ENCODE measurements at regions not wholly inside any gene's neighbourhood (a gene's known extent, or its start where the extent isn't known, plus 50 kb on each side); places are given as distances from the start of the nearest gene placed in this dataset.
A peak's percentile ranks its signal among the peaks of the same experiment; 100 is the strongest.
"Not testable (repeated sequence)": the region's sequence is repeated elsewhere in the genome, so short reads cannot be mapped to it uniquely, and the experiment has no call there.

DNA sequence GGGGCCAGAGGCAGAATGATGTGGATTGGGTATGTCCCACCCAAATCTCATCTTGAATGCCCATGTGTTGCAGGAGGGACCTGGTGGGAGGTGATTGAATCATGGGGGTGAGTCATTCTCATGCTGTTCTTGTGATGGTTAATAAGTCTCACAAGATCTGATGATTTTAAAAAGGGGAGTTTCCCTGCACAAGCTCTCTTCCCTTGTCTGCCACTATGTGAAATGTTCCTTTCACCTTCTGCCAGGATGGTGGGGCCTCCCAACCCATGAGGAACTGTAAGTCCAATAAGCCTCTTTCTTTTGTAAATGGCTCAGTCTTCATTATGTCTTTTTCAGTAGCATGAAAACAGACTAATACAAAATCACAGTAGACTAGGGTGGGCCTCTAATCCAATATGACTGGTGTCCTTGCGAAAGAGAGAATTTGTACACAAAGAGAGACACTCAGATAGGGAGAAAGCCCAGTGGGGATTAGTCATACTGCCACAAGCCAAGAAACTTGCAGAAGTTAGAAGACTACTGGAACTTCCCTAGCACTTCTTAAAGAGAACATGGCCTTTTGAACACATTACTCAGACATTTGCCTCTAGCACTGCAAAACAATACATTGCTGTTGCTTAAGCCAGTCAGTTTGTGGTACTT is 68.4 kb downstream of the ANXA1 start:
- no peak for DNase-seq (ENCODE audit: low read depth)

DNA sequence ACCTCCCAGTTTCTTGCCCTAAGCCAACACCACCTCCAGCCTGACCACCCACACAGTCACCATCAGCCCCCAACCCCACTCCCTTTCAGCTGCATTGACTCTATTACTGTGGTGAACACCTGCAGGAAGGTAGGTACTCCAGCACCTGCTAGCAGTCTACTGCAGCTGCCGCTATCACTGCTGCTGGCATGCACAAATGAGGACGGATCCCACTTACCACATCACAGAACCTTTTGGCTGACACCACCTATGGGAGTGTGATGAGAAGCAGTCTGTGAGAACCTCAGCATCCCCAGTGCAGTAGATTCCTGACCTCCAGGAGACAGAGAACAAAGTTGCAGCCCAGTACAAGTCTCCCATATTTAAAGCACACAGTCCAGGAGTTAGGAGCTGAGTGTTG is 71.9 kb downstream of the ANXA1 start:
- DNase-seq (ENCODE audit: low read depth), result no peak

DNA sequence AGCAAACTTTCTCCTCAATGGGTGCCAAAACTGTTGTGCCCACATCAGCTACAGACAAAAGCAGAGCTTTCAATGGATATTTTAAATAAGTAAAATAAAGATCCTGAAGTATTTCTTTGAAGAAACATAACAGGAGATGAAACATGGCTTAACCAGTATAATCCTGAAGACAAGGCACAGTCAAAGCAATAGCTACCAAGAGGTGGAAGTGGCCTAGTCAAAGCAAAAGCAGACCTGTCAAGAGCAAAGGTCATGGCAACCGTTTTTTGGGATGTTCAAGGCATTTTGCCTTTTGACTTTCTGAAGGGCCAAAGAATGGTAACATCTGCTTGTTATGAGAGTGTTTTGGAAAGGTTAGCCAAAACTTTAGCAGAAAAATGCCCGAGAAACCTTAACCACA is 77.9 kb downstream of the ANXA1 start:
- no peak for DNase-seq (ENCODE audit: low read depth)

DNA sequence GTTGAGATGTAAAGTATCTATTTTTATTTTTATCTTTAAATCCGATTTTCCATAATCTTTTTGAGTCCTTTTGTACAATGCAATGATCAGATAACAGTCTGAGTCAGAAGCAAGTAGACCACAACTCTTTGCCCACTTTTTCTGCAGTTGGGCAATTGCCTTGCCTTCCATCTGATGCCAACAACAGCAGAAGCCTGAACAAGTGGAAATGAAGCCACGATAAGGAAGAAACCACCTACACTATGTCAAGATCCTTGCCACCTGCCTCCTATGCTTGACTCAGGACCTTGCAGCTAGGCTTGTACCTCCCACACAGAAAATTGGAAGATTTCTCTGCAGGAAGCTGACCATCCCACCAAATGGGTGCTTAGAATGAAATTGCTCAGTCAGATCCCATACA is 78.6 kb downstream of the ANXA1 start:
- no peak for DNase-seq (ENCODE audit: low read depth)

DNA sequence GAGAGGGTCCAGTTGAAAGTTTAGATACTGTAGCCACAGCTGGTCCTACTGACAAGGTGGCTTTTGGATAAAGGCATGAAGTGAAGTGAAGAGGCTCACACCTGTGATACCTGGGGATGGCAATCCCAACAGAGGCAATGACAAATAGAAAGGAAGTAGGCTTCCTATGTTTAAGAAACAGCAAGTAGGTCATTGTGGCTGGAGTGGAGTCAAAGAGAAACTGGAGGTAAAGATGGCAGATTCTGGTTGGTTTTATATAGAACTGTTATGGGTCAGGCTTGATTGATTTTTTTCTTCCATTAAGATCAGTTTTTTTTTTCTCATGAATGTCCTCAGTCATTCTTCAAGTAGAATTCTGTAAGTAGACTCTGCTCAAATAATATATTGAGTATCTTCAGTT is 79.5 kb downstream of the ANXA1 start:
- DNase-seq (ENCODE audit: low read depth), result no peak

DNA sequence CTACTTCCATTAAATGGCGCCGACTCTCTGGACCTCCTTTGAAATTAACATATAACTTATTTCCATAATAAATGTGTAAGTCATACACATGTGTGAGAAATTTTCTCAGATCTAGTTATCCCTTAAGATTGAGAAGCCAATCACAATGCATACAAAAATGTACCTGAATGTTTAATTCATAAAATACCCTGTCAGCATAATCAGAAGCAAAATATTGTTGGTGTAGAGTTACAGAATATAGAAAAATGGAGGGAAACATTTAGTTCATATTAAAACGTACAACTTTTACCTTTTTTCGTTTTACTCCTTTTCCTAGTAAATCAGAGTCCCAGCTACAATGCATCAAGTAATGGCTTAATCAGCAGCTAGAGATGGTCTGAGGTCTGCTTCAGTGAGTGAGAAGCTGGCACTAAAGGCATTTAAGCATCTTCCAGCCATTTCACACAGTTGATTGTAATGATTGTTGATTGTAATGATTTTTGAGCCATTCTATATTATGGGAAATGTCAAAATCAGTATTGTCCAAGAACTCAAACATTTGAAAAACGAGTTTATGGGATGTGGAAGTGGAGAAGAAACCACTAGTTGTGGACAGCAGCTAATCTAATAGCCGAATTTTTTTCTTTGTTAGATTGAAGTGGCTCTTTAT is 81.8 kb downstream of the ANXA1 start:
- DNase-seq (ENCODE audit: low read depth), result no peak

DNA sequence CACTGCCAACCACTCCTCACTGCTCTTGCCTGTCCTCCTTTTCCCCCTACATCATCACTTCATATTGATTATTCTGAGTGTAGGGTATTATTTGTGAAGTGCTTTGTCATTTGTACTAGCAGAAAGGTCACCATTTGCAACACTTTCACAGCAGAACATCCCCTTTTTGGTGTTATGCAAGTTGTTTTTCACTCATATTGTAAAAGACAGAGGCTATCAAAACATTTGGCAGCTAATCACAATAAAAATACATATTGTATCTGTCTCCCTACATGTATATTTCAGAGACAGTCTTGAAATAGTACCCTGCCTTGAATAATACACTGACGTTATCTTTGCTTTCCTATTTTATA is 82.3 kb downstream of the ANXA1 start:
- no peak for DNase-seq (ENCODE audit: low read depth)

DNA sequence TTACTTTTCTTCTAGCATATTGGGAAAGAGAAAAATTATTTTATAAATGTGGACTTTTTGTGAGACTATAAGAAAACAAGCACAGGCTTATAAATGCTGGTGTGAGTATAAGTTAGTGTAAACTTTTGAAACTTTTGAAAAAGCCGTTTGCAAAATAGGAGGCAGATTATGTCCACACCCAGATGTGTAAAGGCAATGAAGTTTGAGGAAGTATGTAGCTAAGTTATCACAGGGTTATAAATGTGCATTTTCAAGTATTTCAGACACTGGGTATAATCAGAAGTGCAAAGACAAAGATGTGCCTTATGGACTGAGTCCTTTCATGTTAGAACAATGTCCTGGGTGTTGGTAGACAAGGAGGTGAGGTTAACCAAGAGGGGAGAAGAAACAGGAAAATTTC is 85.5 kb downstream of the ANXA1 start:
- DNase-seq (ENCODE audit: low read depth), result no peak

DNA sequence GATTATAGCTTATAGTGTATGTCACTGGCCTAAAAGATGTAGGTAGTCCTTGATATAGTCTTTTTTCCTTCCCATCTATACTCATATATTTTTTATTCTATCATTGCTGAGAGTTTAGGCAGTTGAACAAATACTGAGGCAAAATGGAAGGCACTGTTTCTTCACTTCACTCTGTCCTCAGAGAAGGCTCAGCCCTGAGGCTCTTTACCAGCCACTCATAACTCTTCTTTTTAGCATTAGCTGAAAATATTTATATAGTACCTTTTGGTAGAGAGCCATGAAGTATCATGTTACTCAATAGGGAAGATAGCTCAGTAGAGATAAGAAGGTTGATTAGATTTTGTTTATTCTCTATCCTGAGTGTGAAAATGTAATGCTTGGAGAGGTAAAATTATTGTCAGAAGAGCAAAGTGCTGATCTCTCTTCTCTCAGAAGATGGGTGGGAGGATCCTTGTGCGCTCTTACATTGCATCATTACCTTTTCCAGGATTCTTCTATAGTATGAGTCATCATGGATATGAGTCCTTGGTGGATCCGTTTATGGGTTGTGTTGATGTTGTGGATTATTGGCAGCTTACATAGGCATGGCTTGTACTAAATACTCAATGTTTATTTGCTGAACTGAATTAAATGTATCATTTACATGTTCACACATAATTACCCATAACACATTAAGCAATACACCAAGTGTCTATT is 88.1 kb downstream of the ANXA1 start:
- DNase-seq (ENCODE audit: low read depth), result no peak

DNA sequence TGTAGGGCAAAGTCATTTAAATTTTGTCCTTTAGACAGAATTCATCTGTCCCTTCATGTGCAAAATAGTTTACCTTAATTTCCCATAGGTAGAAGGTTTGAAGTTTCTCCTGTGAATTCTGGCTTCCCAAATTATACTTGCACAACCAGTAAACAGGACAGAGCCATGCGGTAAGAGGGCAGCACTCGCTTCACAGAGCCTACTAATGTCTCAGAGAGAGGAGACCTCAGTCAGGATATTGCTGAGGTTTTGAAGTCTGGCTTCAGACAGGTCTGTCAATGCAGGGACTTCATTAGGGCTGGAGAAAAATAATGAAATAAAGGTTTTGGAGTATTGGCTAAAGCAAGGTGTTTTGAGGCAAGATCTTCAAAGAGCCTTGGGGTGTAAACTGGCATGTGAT is 91.4 kb downstream of the ANXA1 start:
- no peak for DNase-seq (ENCODE audit: low read depth)

DNA sequence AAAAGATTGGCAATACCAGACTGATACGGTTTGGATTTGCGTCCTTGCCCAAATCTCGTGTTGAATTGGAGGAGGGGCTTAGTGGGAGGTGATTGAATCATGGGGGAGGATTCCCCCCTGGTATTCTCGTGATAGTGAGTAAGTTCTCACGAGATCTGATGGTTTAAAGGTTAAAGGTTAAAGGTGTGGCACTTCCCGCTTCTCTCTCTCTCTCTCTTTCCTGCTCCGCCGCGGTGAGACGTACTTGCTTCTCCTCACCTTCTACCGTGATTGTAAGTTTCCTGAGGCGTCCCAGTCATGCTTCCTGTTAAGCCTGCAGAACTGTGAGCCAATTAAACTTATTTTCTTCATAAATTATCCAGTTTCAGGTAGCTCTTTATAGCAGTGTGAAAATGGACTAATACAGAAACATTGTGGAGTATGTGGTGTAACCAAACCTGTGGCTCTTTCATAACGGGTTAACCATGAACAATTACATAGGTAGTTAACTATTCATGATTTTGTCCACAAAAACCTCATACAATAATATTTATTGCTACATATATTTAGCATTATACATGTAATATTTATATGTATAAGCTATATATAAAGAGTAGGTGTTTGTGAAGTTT is 107.5 kb downstream of the ANXA1 start:
- no peak for DNase-seq (ENCODE audit: low read depth)

DNA sequence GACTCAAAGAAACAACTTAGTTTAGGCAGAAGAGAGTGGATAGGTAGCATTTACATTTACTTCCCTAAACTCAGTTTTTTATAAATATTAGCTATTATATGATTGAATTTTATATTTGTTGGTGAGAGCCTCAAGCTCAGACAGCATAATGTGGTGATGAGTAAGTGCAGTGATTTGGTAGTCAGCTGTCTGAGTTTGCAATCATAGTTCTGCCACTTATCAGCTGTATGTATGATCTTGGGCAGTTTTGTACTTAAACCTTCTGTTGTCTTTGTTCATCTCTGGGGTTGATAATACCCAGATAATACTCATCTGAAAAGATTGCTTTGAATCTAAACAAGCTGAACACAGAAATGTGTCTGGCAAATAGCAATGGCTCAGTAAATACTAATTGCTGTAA is 108.8 kb downstream of the ANXA1 start:
- DNase-seq (ENCODE audit: low read depth), result no peak

DNA sequence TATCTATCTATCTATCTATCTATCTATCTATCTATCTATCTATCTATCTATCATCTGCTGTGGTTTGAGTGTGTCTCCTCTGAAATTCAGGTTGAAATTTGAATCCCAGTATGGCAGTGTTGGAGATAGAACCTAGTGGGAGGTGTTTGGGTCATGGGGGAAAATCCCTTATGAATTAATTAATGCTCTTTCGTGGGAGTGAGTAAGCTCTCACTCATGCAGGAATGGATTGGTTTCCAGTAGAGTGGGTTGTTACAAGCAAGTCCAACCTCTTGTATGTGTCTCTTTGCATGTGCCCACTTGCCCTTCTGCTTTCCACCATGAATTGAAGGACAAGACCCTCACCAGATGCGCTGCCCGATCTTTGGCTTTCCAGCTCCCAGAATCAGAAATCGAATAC is 113.0 kb downstream of the ANXA1 start:
- no peak for DNase-seq (ENCODE audit: low read depth)

DNA sequence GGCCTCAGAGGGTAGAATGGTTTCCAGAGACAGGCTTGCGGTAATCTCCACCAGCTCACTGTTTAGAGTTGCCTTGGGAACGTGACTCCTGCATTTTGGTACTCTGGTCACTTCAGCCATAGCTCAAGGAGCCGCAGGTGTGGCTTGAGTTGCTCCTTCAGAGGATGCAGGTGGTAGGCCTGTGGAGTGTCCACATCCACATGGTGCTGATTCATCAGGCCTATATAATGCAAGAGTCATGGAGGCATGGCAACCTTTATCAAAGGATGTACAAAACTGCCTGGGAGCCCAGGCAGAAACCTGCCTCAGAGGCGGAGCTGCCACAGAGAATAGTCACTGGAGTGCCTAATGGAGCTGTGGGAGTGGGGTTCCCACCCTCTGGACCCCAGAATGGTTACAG is 114.2 kb downstream of the ANXA1 start:
- no peak for DNase-seq (ENCODE audit: low read depth)

DNA sequence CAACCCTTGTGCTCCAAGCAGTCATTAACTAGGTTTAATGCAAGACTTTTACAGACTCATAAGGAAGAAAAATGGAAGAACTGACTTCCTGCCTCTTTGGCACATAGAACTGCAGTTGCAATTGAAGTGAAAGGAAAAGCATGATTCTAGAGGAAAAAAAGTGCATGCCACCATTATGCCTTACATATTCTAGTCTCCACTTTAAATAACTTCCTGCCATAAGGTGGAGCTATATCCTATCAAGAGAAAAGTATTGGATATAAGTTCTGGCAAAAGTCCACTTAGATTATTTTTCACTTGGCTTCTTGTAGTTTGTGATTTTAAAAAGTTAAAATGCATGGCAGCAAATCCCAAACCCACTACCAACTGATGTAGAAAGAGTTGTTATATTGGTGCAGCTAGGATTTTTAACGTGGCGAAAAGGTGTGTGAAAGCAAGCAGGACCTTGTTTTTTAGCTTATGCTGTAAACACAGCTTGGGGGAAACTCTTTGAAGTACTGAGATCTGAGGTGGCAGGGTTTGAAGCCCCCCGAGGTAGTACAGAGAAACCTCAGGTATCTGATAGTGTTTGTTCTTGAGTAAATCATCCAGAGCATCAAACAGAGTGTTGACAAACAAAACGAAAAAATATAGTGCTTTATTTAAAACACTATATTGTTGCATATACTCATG is 117.9 kb downstream of the ANXA1 start:
- peak; percentile 1 for DNase-seq (ENCODE audit: low read depth)

DNA sequence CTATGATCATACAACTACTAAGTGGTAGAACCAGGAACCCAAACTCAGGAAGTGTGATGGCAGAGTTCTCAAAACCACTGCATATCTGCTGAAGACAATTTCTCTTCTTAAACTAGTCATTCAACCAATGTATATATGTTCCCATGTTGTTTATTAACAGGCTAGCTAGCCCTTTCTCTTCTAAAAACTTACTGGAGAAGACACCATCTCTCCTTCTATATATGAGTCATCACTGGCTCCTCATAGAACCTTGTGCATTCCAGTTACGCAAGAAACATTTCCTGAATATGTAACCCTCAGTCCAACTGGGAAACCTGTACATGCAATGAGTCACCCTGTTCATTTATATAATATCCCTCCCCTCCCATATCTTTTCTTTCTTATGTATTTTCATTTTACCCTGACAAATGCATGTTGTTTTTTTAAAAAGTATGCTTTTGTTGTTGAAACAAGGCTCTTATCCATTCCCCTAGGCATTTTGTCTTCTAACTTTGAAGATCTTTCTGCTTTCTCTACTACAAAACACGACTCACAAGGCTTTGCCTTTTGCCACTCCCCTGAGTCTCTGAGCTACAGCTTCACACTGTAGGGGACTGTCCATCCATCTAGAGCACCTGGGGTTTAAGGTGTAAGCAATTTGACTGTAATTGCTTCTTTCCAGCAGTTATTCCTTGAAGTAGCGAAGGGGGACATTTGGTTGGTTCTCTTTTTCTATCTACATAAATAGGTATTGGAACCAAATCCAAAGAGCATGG is 119.5 kb downstream of the ANXA1 start:
- DNase-seq (ENCODE audit: low read depth), result no peak

DNA sequence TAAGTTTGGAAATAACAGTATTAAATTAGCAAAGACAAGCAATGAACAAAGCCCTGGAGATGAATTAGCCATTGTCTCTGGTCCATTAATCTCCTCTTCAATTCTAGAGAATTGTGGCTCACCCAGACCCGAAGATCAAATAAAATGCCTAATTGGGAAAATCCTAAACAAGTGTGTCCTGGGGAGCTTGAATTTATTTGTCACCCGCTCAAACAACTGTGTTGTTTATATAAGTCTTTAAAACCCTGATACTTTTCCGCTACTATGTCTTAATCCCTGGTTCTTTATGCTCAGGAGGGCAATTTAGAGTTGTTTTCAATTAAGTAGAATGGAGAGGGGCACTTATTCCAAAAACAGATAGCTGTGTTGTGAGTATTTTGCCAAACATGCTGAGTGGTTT is 128.4 kb downstream of the ANXA1 start:
- DNase-seq (ENCODE audit: low read depth), result no peak

DNA sequence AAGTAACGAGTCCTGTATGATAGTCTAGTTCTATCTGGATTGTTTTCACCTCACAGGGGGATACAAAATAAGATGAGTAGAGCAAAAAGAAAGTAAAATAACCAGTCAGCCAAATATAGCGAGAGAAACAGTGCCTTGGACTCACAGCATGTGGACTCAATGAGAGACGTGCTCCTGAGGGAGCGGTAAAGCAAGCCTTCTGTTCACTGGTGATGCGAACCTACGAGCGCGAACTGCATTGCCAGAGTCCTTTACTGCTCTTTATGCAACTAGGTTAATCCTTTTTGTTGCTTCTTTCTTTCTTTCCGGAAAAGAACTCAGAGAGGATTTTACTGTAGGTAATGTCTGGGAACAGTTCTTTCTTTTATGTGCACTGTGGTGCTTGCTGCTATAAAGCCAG is 132.7 kb downstream of the ANXA1 start:
- no peak for DNase-seq (ENCODE audit: low read depth)

DNA sequence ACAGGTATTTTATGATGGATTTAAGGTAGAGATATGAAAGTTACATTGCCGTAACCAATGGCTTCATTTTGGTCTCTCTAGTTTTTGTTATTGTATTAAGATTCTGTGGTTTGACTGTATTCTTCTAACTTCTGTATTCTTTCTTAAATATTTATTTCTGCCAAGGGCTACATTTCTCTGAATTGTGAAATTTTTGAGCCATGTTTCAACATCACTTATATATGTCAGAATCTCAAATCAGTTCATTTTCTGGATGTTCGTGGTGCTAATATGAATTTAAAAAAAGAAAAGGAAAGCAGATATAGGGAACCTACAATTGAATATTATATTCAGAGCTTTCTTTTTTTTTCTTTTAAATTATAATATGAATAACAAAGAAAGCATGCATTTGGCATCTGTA is 142.7 kb downstream of the ANXA1 start:
- DNase-seq (ENCODE audit: low read depth), result no peak

DNA sequence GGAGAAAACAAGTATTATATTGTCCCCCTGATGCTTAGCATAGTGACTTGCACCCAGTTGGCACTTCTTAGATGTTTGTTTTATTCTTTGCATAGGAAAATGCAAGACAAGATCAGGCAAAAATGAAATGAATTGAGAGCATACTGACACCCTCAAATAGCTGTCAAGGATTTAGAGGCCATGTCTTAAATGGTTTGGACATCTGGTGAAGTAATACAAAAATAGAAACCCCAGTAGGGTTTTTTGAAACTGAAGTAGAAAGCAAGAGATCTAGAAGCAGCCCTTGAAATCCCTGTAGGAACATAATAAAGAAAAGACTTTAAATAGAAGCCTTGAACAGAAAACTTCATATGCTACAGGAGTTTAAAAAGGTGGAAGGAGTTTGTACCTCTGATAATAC is 174.3 kb downstream of the ANXA1 start:
- no peak for DNase-seq (ENCODE audit: low read depth)

DNA sequence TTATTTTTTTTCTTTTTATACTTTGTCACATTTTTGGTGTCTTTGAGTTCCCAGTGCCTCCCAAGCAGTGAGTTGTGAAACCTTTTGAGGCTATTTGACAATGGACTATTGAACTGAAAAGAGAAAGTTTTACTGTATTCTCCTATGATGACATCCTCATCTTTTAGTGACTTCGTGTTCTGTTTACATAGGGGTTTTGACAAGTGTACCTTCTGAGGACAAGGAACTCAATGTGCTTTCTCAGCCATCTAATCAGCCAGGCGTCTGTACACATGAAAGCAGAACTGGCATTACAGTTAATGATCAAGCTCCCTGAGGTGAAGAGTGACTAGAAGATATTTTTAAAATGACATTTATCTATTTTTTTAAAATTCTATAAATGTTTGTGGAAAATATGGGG is 175.5 kb downstream of the ANXA1 start:
- no peak for DNase-seq (ENCODE audit: low read depth)

DNA sequence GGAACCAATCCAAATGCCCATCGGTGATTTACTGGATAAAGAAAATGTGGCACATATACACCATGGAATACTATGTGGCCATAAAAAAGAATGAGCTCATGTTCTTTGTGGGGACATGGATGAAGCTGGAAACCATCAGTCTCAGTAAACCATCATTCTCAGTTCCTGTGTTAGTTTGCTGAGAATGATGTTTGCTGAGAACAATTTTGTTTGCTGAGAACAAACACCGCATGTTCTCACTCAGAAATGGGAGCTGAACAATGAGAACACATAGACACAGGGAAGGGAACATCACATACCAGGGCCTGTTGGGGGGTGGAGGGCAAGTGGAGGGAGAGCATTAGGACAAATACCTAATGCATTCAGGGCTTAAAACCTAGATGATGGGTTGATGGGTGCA is 185.5 kb downstream of the ANXA1 start:
- DNase-seq (ENCODE audit: low read depth), result not testable (repeated sequence)
